ENCODE measurements at regions not wholly inside any gene's neighbourhood (a gene's known extent, or its start where the extent isn't known, plus 50 kb on each side); places are given as distances from the start of the nearest gene placed in this dataset.

DNA sequence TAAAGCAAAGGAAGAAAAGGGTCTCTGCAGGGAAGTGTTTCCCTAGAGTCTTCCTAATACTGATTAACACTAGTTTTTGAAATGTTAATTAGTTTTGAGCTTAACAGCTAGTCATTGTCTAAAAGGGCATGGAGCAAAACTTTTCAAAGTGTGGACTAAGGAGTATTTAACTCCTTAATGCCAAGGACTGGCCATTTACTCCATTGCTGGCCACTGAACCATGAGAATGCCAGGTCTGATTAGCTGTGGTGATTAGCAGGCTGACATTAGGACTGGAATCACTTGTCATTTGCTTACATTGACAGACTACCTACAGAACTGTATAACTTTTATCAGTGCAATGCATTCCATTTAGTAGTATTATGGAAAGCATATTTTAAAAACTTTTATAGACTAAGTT is 987.0 kb downstream of the NR2F1-AS1 start:
- Histone ChIP-seq H3K27me3 (no peaks in the 10 kb centered on the region), H3K9me3 (no peaks in the 10 kb centered on the region), H3K4me1 (no peaks in the 10 kb centered on the region), H3K36me3 (no peaks in the 10 kb centered on the region), H3K27ac (no peak overlapping the region), H3K4me3 (no peak overlapping the region)
- in situ Hi-C loops (cut with MboI; ENCODE audit: low pct_ligation_motif_present in 1 of 4, low pct_unique_long_range_greater_than_20kb in 1 of 4, low sequenced_read_pairs in 3 of 4), result no loop called here
- intact Hi-C loops (cut with DNase I; ENCODE audit: low total_unique reads), result no loop called here
- no peak for TF ChIP-seq POLR2A (IDR thresholded peaks at IDR 0.05)
- no peak for DNase-seq

DNA sequence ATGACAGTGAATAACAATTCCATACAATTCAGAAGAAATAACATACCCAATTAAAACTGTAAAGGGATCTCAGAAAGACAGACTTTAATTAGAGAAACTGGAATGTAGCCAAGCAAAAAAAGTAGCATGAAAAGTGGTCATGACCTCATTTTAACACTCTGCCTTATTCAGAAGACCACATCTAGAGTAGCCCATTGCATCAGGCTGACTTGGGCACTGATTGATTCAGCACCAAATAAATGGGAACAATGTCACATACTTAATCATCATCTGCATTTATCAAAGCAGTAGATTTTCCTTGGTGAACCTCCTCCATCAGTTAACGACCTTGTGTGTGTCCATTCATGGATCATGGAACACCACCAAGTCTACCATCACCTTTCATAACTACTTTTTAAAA is 992.1 kb downstream of the NR2F1-AS1 start:
- in situ Hi-C loops (cut with MboI; ENCODE audit: low pct_ligation_motif_present in 1 of 4, low pct_unique_long_range_greater_than_20kb in 1 of 4, low sequenced_read_pairs in 3 of 4), result no loop called here
- Histone ChIP-seq H3K9me3 (no peaks in the 10 kb centered on the region), H3K27me3 (no peaks in the 10 kb centered on the region), H3K4me3 (no peak overlapping the region), H3K4me1 (no peaks in the 10 kb centered on the region), H3K27ac (no peak overlapping the region), H3K36me3 (no peaks in the 10 kb centered on the region)
- DNase-seq, result no peak
- 29 to 31% methylated on average over 1 of the region's 1 CpG for WGBS, 2 donors (ENCODE audit: low coverage in 1 of 2)
- intact Hi-C loops (cut with DNase I; ENCODE audit: low total_unique reads), result no loop called here
- TF ChIP-seq POLR2A (IDR thresholded peaks at IDR 0.05), result no peak
- TF ChIP-seq POLR2AphosphoS5 (IDR thresholded peaks at IDR 0.05), result no peak
- no peak for TF ChIP-seq CTCF (IDR thresholded peaks at IDR 0.05)
- TF ChIP-seq EP300 (IDR thresholded peaks at IDR 0.05; ENCODE audit: low read depth), result no peak

DNA sequence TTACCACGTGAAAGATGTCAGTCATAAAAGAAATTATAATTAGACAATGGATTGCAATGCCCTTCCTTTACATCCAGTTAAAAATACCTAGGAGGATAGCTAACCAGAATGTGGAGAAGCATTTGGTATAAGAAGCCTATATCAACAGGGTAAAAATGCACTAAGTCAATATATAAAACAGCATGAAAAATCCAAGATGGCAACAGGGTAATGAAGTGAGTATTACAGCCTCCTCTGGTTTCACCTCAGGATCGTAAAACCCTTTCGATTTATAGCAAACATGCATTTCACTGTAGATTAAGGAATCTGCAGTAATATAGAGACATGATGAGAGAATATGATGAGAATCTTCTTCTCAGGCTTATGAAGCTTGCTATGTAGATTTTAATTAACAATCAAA is 999.3 kb downstream of the NR2F1-AS1 start:
- no peak for DNase-seq
- no peak for TF ChIP-seq EP300 (IDR thresholded peaks at IDR 0.05; ENCODE audit: low read depth)
- no peak for TF ChIP-seq CTCF (IDR thresholded peaks at IDR 0.05)
- TF ChIP-seq POLR2AphosphoS5 (IDR thresholded peaks at IDR 0.05), result no peak
- TF ChIP-seq POLR2A (IDR thresholded peaks at IDR 0.05), result no peak
- Histone ChIP-seq H3K4me3 (no peak overlapping the region), H3K27ac (no peak overlapping the region), H3K4me1 (no peaks in the 10 kb centered on the region), H3K27me3 (no peaks in the 10 kb centered on the region), H3K9me3 (no peaks in the 10 kb centered on the region), H3K36me3 (no peaks in the 10 kb centered on the region)
- in situ Hi-C loops (cut with MboI; ENCODE audit: low pct_ligation_motif_present in 1 of 4, low pct_unique_long_range_greater_than_20kb in 1 of 4, low sequenced_read_pairs in 3 of 4) (no loop called here), intact Hi-C loops (cut with DNase I; ENCODE audit: low total_unique reads) (no loop called here)
- WGBS, 2 donors (ENCODE audit: low coverage in 1 of 2), result 70 to 71% methylated on average over 3 of the region's 3 CpGs

DNA sequence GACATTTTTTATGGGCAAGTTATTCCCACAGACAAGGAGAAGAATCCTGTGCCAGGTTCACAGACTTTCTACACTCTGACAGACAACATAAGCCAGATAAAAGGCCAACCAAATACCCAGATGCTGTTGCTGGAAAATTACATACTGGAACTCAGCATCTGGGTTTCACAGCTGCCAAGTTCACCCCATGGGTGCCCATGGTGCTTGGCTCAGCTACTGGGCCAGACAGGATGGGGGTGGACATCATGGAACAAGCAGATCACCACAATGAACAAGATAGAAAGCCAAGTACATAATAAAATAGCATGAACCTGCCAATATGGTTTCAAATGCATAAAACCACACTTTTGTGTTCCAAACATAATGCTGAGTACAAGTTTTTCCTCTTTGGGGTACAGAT is 999.8 kb downstream of the NR2F1-AS1 start:
- H3K27ac ChIP-seq, result no peak overlapping the region
- intact Hi-C loops (cut with DNase I; ENCODE audit: low total_unique reads), result no loop called here
- no peaks in the 10 kb centered on the region for H3K36me3 ChIP-seq
- in situ Hi-C loops (cut with MboI; ENCODE audit: low pct_ligation_motif_present in 1 of 4, low pct_unique_long_range_greater_than_20kb in 1 of 4, low sequenced_read_pairs in 3 of 4), result no loop called here
- DNase-seq, result no peak
- no peaks in the 10 kb centered on the region for H3K9me3 ChIP-seq
- no peak overlapping the region for H3K4me3 ChIP-seq
- no peaks in the 10 kb centered on the region for H3K4me1 ChIP-seq
- TF ChIP-seq CTCF (IDR thresholded peaks at IDR 0.05) (no peak), POLR2A (IDR thresholded peaks at IDR 0.05) (no peak), EP300 (IDR thresholded peaks at IDR 0.05; ENCODE audit: low read depth) (no peak), POLR2AphosphoS5 (IDR thresholded peaks at IDR 0.05) (peak in 1 of 3 donors; percentile 53)
- no peaks in the 10 kb centered on the region for H3K27me3 ChIP-seq

DNA sequence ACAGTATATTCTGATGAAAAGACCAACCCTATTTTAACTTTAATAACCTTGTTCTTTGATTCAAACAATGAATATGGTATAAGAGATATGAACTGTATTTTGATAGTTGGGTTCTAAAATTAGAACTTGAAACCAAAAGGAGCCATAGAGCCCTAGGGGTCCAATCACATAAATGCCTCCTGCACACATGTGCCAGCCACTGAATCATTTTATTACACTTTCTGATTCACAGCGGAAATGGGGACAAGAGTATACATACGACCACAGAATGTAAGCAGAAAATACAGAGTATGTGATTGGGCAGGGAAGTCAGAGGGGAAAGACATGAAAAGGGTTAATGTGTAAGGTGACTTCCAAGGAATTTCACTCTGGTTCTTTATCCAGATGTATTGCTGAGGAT is 1000.2 kb downstream of the NR2F1-AS1 start:
- DNase-seq, result no peak
- Histone ChIP-seq H3K36me3 (no peaks in the 10 kb centered on the region), H3K27me3 (no peaks in the 10 kb centered on the region), H3K4me1 (no peaks in the 10 kb centered on the region), H3K9me3 (no peaks in the 10 kb centered on the region), H3K27ac (no peak overlapping the region), H3K4me3 (no peak overlapping the region)
- in situ Hi-C loops (cut with MboI; ENCODE audit: low pct_ligation_motif_present in 1 of 4, low pct_unique_long_range_greater_than_20kb in 1 of 4, low sequenced_read_pairs in 3 of 4) (no loop called here), intact Hi-C loops (cut with DNase I; ENCODE audit: low total_unique reads) (no loop called here)
- TF ChIP-seq POLR2A (IDR thresholded peaks at IDR 0.05) (no peak), POLR2AphosphoS5 (IDR thresholded peaks at IDR 0.05) (no peak), EP300 (IDR thresholded peaks at IDR 0.05; ENCODE audit: low read depth) (no peak), CTCF (IDR thresholded peaks at IDR 0.05) (no peak)
- WGBS, 2 donors (ENCODE audit: low coverage in 1 of 2), result 56 to 80% methylated on average over 2 of the region's 2 CpGs
